ENCODE measurements at regions not wholly inside any gene's neighbourhood (a gene's known extent, or its start where the extent isn't known, plus 50 kb on each side); places are given as distances from the start of the nearest gene placed in this dataset.

DNA sequence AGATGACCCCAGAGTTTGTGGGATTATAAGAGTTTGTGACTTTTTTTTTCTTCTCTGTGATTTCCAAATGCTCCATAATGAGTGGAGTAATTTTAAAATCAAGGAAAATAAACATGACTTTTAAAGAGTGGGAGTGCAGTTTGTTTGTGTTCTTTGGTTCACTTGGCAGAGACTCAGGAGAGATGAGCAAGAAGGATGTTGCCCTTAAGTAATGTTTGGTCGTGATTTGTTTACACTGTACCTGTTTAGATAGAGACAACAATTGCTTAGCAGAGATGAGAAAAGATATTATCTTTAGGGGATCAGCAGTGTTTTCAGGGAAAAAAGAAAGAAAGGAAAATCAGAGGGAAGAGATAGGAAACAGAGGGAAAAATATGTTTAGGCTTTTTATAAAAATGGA is 170.8 kb downstream of the ADSS2 start:
- Histone ChIP-seq H3F3A (ENCODE audit: control insufficient read depth, insufficient read depth) (no peaks in the 10 kb centered on the region), H3K36me3 (ENCODE audit: control insufficient read depth, low read length) (no peaks in the 10 kb centered on the region), H3K27ac (ENCODE audit: low read depth, low read length) (no peak overlapping the region), H3K27me3 (ENCODE audit: control insufficient read depth, low read length) (no peaks in the 10 kb centered on the region), H3K9me3 (ENCODE audit: control insufficient read depth, insufficient read depth, low read length) (no peaks in the 10 kb centered on the region), H3K4me3 (ENCODE audit: low read length) (no peak overlapping the region), H3K4me2 (ENCODE audit: low read length) (no peak overlapping the region), H3K9me2 (replicated peaks; ENCODE audit: control insufficient read depth, low read length) (no peaks in the 10 kb centered on the region), H4K20me1 (ENCODE audit: control insufficient read depth, insufficient read depth, low read depth, low read length) (no peaks in the 10 kb centered on the region), H3K79me2 (ENCODE audit: control insufficient read depth, low read length) (no peaks in the 10 kb centered on the region), H3K4me1 (ENCODE audit: control insufficient read depth, low read length) (no peaks in the 10 kb centered on the region)
- TF ChIP-seq EZH2phosphoT487 (IDR thresholded peaks at IDR 0.05; ENCODE audit: borderline replicate concordance, low read length) = no peak
- TF ChIP-seq, protein P1, sequence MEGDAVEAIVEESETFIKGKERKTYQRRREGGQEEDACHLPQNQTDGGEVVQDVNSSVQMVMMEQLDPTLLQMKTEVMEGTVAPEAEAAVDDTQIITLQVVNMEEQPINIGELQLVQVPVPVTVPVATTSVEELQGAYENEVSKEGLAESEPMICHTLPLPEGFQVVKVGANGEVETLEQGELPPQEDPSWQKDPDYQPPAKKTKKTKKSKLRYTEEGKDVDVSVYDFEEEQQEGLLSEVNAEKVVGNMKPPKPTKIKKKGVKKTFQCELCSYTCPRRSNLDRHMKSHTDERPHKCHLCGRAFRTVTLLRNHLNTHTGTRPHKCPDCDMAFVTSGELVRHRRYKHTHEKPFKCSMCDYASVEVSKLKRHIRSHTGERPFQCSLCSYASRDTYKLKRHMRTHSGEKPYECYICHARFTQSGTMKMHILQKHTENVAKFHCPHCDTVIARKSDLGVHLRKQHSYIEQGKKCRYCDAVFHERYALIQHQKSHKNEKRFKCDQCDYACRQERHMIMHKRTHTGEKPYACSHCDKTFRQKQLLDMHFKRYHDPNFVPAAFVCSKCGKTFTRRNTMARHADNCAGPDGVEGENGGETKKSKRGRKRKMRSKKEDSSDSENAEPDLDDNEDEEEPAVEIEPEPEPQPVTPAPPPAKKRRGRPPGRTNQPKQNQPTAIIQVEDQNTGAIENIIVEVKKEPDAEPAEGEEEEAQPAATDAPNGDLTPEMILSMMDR (IDR thresholded peaks at IDR 0.05; ENCODE audit: low read depth, low read length, poor library complexity, severe bottlenecking) = no peak

GRCh38 chr1:244283772-244284171 is 167.9 kb downstream of the ADSS2 start:
- no peaks in the 10 kb centered on the region for H3F3A ChIP-seq (ENCODE audit: control insufficient read depth, insufficient read depth)
- H3K9me2 ChIP-seq (replicated peaks; ENCODE audit: control insufficient read depth, low read length) = no peaks in the 10 kb centered on the region
- no peak overlapping the region for H3K4me3 ChIP-seq (ENCODE audit: low read length)
- H3K27me3 ChIP-seq (ENCODE audit: control insufficient read depth, low read length) = no peaks in the 10 kb centered on the region
- no peak overlapping the region for H3K4me2 ChIP-seq (ENCODE audit: low read length)
- H3K4me1 ChIP-seq (ENCODE audit: control insufficient read depth, low read length) = no peaks in the 10 kb centered on the region
- H3K27ac ChIP-seq (ENCODE audit: low read depth, low read length) = no peak overlapping the region
- no peaks in the 10 kb centered on the region for H3K36me3 ChIP-seq (ENCODE audit: control insufficient read depth, low read length)
- H4K20me1 ChIP-seq (ENCODE audit: control insufficient read depth, insufficient read depth, low read depth, low read length) = no peaks in the 10 kb centered on the region
- TF ChIP-seq EZH2phosphoT487 (IDR thresholded peaks at IDR 0.05; ENCODE audit: borderline replicate concordance, low read length) = no peak
- TF ChIP-seq, protein P1 (IDR thresholded peaks at IDR 0.05; ENCODE audit: low read depth, low read length, poor library complexity, severe bottlenecking) = no peak
- no peaks in the 10 kb centered on the region for H3K79me2 ChIP-seq (ENCODE audit: control insufficient read depth, low read length)
- no peaks in the 10 kb centered on the region for H3K9me3 ChIP-seq (ENCODE audit: control insufficient read depth, insufficient read depth, low read length)

GRCh38 chr1:244284641-244285156 is 167.0 kb downstream of the ADSS2 start:
- Histone ChIP-seq H3K27me3 (ENCODE audit: control insufficient read depth, low read length) (no peaks in the 10 kb centered on the region), H3K79me2 (ENCODE audit: control insufficient read depth, low read length) (no peaks in the 10 kb centered on the region), H3K27ac (ENCODE audit: low read depth, low read length) (no peak overlapping the region), H3K4me2 (ENCODE audit: low read length) (no peak overlapping the region), H3K9me3 (ENCODE audit: control insufficient read depth, insufficient read depth, low read length) (no peaks in the 10 kb centered on the region), H3K36me3 (ENCODE audit: control insufficient read depth, low read length) (no peaks in the 10 kb centered on the region), H3K4me3 (ENCODE audit: low read length) (no peak overlapping the region), H3K9me2 (replicated peaks; ENCODE audit: control insufficient read depth, low read length) (no peaks in the 10 kb centered on the region), H4K20me1 (ENCODE audit: control insufficient read depth, insufficient read depth, low read depth, low read length) (no peaks in the 10 kb centered on the region), H3F3A (ENCODE audit: control insufficient read depth, insufficient read depth) (no peaks in the 10 kb centered on the region), H3K4me1 (ENCODE audit: control insufficient read depth, low read length) (no peaks in the 10 kb centered on the region)
- no peak for TF ChIP-seq EZH2phosphoT487 (IDR thresholded peaks at IDR 0.05; ENCODE audit: borderline replicate concordance, low read length)
- TF ChIP-seq, protein P1 (IDR thresholded peaks at IDR 0.05; ENCODE audit: low read depth, low read length, poor library complexity, severe bottlenecking) = no peak
